NB4 (cell line): ENCODE measurements at regions not wholly inside any gene's neighbourhood (a gene's known extent, or its start where the extent isn't known, plus 50 kb on each side); places are given as distances from the start of the nearest gene placed in this dataset.
"Not testable (repeated sequence)": the region's sequence is repeated elsewhere in the genome, so short reads cannot be mapped to it uniquely, and the experiment has no call there.

ENCODE experiments used
- DNase-seq: peaks from one replicate; pipeline ENCODE4 v3.0.0; 2010; ENCODE audit warnings: low read depth
- H3K4me3 ChIP-seq: one replicate; pipeline ENCODE4 v1.5.1; 2011; ENCODE audit warnings: mild to moderate bottlenecking, low read depth, low read length, moderate library complexity
- MAX ChIP-seq: IDR thresholded peaks from 2 replicates; pipeline ENCODE4 v1.6.1; 2011; ENCODE audit warnings: low read depth, low read length
- MYC ChIP-seq: IDR thresholded peaks from 2 replicates; pipeline ENCODE4 v1.6.1; 2011; ENCODE audit warnings: low read depth, low read length
- POLR2A ChIP-seq: IDR thresholded peaks from 2 replicates; pipeline ENCODE4 v1.6.1; 2011; ENCODE audit warnings: mild to moderate bottlenecking; ENCODE audit not compliant: insufficient read length; ENCODE audit errors: extremely low read depth
- TF ChIP-seq, protein P1 (sequence below): IDR thresholded peaks from one replicate; pipeline ENCODE4 v1.5.1; 2012; ENCODE audit warnings: low read depth, low read length

- no peak overlapping the region for H3K4me3 ChIP-seq
- no peak for TF ChIP-seq MYC
- no peak for TF ChIP-seq POLR2A
- TF ChIP-seq, protein P1, sequence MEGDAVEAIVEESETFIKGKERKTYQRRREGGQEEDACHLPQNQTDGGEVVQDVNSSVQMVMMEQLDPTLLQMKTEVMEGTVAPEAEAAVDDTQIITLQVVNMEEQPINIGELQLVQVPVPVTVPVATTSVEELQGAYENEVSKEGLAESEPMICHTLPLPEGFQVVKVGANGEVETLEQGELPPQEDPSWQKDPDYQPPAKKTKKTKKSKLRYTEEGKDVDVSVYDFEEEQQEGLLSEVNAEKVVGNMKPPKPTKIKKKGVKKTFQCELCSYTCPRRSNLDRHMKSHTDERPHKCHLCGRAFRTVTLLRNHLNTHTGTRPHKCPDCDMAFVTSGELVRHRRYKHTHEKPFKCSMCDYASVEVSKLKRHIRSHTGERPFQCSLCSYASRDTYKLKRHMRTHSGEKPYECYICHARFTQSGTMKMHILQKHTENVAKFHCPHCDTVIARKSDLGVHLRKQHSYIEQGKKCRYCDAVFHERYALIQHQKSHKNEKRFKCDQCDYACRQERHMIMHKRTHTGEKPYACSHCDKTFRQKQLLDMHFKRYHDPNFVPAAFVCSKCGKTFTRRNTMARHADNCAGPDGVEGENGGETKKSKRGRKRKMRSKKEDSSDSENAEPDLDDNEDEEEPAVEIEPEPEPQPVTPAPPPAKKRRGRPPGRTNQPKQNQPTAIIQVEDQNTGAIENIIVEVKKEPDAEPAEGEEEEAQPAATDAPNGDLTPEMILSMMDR = no peak
- no peak for TF ChIP-seq MAX
- no peak for DNase-seq
Measured at GRCh38 chr1:96222701-96223100, 498.9 kb upstream of the PTBP2 start.

DNA sequence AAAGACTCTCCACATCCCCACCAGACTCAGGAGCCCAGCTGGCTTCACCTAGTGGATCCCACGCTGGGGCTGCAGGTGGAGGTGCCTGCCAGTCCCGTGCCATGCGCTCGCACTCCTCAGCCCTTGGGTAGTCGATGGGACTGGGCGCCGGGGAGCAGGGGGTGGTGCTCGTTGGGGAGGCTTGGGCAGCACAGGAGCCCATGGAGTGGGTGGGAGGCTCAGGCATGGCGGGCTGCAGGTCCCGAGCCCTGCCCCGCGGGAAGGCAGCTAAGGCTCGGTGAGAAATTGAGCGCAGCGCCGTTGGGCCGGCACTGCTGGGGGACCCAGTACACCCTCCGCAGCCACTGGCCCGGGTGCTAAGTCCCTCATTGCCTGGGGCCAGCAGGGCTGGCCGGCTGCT is 497.4 kb upstream of the PTBP2 start:
- H3K4me3 ChIP-seq = not testable (repeated sequence)

DNA sequence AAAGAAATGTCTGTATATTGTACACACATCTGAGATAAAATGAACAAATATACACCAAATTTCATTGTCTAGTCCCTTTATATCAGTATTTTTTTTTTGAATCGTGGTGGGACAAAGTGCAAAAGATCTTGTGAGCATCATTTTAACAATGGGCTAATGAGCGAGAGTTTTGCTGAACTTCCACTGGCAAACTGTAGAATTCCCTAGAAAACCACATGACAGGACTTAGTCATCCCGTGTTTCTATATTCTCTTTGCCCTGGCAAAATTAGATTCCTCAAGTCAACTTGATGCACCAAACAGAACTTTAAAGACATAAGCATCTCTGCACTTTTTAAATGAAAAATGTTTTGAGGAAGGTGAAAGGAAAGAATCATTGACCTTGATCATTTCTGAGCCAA is 488.2 kb upstream of the PTBP2 start:
- H3K4me3 ChIP-seq = no peak overlapping the region
- TF ChIP-seq POLR2A (no peak), MAX (no peak)
- no peak for DNase-seq

More for the DNA sequence above, 497.4 kb upstream of the PTBP2 start:
- not testable (repeated sequence) for DNase-seq

- TF ChIP-seq MAX (no peak), POLR2A (no peak), MYC (no peak)
- TF ChIP-seq, protein P1 = no peak
- no peak for DNase-seq
- no peak overlapping the region for H3K4me3 ChIP-seq
Measured at GRCh38 chr1:96234299-96234698, 487.3 kb upstream of the PTBP2 start.

GRCh38 chr1:96236156-96236739 is 485.3 kb upstream of the PTBP2 start:
- H3K4me3 ChIP-seq = no peak overlapping the region
- peak; percentile 70 for DNase-seq
- TF ChIP-seq MAX = no peak
- TF ChIP-seq, protein P1 = peak; percentile 38

DNA sequence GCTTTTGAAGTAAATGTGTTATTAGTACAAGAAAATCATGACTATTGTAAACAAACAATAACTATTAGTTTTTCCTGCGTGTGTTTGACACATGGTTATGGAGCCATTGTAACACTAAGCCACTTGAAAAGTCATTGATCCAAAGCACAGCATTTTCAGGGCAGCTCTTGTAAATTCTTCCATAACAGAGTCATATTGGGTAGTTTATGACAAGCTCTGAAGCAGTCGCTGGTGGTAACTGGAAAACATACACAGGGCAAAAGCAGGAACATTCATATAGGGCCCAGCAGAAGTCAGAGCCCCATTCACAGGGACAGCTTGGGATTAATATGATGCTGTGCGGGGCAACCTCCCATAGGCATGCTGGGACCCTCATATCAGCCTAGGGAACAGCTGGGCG is 483.2 kb upstream of the PTBP2 start:
- H3K4me3 ChIP-seq = no peak overlapping the region
- TF ChIP-seq MAX (no peak), MYC (no peak), POLR2A (no peak)
- TF ChIP-seq, protein P1 = no peak
- no peak for DNase-seq

GRCh38 chr1:96240438-96240837 is 481.1 kb upstream of the PTBP2 start:
- peak; percentile 16 for DNase-seq
- no peak overlapping the region for H3K4me3 ChIP-seq
- TF ChIP-seq MYC = no peak
- TF ChIP-seq, protein P1 = no peak
- no peak for TF ChIP-seq POLR2A
- TF ChIP-seq MAX = no peak
